ENCODE measurements at regions not wholly inside any gene's neighbourhood (a gene's known extent, or its start where the extent isn't known, plus 50 kb on each side); places are given as distances from the start of the nearest gene placed in this dataset.
A peak's percentile ranks its signal among the peaks of the same experiment; 100 is the strongest.

GRCh38 chr2:198441246-198441645 lies 636.9 kb downstream of the PLCL1 start:
- no peak for DNase-seq (ENCODE audit: low read depth)

DNA sequence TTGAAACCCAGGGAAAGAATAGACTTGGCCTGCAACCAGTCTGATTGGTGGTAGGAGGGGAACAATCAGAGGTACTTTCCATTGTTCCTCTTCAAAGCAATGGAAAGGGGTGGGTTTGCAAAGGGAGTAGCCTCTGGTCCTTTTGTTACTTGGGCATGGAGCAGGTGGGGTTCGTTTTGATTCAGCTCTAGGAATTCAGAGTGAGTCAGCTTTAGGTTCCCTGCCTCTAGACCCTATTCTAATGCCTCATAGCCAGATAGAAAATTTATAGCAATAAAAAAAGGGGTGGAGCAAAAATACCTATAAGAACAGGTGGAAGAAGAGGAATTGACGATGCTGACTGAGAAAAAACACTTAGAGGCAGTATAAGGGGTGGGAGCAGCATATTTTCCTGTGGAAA lies 636.4 kb downstream of the PLCL1 start:
- no peak for DNase-seq (ENCODE audit: low read depth)

DNA sequence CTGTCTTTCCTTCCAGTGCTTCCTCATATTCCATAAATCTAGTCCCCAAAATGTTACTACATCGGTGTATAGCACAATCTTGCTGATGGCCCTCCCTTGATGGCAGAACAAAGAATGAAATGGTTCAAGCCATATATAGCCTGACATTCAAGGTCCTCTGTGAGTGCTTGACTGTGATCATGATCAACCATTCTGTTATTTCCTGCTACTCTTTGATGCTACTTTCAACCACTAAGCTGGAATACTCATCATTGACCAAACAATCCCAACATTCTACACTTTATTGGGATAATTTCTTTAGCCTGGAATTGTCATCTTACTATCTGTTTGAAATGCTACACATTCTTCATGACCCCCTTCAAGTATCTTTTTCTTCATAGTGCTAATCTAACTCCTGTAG lies 633.9 kb downstream of the PLCL1 start:
- no peak for DNase-seq (ENCODE audit: low read depth)

GRCh38 chr2:198424112-198424511 lies 619.7 kb downstream of the PLCL1 start:
- no peak for DNase-seq (ENCODE audit: low read depth)

DNA sequence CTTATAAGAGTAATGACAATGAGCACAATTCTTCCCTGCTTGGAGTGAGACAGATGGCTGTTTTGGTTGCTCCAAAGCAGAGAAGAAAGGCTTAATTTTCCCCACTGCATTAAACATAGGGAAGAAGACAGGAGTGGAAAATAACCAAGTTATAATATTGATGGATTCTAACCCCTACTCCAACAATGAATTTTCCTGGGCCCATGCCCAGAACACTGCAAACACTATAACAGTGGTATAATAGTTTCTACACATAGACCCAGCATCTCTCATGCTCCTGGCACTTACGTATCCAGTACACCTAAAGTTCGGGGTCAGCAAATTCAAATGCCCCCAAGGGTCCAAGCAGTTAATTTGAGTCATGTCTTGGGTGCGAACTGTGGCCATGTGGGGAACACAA lies 613.4 kb downstream of the PLCL1 start:
- no peak for DNase-seq (ENCODE audit: low read depth)

DNA sequence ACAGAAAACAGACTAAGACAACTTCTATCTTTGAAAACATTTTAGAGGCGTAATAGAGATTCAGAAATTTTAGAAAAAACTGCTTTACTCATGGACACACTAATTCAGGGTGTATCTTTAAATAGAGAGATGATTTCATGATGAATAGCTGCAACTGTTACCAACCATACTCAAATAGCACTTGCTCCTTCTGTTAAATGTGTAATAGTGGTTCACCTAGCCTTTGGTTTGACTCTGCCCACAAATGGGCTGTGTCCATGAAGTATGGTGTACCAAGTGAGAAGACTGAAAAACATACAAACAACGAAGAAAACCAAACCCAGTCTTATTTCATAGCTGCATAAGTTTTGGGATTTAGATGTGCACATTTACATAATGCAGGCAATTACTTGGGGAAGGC lies 610.6 kb downstream of the PLCL1 start:
- no peak for DNase-seq (ENCODE audit: low read depth)

DNA sequence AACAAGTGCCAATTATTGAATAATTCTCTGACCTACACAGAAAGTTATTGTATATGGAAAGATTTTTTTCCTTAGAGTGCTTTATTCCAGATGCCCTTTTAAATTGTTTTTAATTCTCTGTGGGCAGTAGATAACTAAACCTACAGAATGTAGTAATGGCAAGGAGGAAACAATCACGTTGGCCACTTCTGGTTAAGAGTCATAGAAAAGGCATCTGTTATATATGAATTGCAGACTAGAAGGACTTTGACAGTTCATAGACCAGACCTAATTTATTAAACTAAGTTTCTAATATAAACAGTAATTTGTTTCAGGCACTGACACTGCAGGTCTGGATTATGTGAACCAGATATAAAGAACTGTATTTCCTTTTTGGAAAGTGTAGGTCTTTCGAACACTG lies 607.5 kb downstream of the PLCL1 start:
- DNase-seq (ENCODE audit: low read depth) = no peak

GRCh38 chr2:198408171-198408570 lies 603.8 kb downstream of the PLCL1 start:
- peak; percentile 11 for DNase-seq (ENCODE audit: low read depth)

DNA sequence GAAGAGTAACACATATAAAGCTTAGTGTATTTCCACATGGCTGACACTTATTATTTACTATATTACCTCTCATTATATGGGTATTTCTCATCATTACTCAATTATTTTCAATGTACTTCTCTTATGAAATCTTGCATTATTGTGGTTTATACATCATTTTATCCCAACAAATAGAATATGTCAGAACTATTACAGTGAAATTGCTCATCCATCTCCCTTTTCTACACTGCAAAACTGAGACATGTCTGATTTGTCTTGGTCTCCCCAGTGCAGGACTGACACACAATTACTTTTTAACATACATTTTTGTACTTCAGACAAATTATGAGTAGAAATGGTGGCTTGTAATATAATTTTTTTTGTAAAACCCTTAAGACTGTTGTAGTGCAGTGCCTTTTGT lies 600.9 kb downstream of the PLCL1 start:
- no peak for DNase-seq (ENCODE audit: low read depth)

DNA sequence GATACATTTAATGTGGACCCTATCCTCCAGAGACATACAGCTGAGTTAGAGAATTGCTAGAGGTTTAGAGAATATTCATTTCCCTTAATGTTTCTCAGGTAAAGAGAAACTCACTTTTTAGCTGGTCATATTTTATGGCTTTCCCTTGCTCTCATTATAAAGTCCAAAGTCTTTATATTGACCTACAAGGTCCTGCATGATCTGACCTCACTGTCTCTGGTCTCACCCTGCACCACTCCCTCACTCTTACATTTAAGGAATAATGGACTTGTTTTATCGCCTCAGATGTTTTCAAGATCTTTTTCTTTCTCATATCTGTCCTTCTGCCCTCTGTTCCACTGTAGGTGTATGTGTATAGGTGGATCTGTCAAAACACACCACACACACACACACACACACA lies 597.3 kb downstream of the PLCL1 start:
- no peak for DNase-seq (ENCODE audit: low read depth)

DNA sequence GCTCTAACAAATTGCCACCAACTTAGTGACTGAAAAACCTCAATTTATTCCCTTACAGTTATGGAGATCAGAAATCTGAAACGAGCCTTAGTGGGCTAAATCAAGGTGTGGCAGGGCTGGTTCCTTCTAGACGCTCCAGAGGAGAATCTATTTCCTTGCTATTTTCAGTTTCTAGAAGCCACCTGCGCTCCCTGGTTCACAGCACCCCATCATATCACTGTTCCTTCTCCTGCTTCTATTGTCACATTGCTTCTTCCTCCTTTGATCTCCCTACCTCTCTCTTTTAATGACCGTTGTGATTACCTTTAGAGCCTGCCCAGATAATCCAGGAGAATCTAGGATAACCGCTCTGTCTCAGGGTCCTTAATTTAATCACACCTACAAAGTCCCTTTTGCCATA lies 596.6 kb downstream of the PLCL1 start:
- DNase-seq (ENCODE audit: low read depth) = no peak

DNA sequence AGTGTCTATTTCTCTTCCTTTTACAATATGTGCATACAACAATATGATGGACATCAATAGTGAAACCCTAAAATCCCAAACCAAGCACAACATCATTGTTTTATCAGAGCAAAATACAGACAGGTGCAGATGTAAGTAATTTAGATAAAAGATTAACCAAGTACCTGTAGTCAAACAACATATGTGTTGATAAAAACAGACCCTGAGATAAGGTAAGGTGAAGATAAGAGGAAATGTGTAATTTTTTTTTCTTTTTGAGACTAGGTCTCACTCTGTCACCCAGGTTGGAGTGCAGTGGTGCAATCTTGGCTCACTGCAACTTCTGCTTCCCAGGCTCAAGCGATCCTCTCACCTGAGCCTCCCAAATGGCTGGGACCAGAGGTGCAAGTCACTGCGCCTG lies 589.8 kb downstream of the PLCL1 start:
- no peak for DNase-seq (ENCODE audit: low read depth)

- DNase-seq (ENCODE audit: low read depth) = no peak
These were observed 586.3 kb downstream of the PLCL1 start for GRCh38 chr2:198390670-198391069.

GRCh38 chr2:198387677-198388076 lies 583.3 kb downstream of the PLCL1 start:
- DNase-seq (ENCODE audit: low read depth) = no peak

- no peak for DNase-seq (ENCODE audit: low read depth)
These were observed 581.5 kb downstream of the PLCL1 start for GRCh38 chr2:198385856-198386255.

DNA sequence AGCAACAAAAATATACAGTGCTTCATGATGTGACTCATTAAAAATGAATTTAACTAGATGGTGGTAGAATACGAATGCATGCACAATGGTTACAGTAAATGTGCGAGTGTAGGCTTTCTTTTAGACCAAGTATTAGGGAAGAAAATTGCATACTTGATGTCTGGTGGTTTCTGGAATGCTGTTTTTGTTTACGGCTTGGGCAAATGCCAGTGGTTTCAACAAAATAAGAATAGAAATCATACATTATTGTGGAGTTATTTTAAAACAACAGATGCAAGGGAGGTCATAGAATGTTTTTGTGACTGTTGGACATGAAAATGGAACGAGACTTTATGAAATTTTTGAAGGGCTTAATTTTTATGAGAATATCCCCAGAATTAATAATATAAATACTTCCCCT lies 580.9 kb downstream of the PLCL1 start:
- no peak for DNase-seq (ENCODE audit: low read depth)

DNA sequence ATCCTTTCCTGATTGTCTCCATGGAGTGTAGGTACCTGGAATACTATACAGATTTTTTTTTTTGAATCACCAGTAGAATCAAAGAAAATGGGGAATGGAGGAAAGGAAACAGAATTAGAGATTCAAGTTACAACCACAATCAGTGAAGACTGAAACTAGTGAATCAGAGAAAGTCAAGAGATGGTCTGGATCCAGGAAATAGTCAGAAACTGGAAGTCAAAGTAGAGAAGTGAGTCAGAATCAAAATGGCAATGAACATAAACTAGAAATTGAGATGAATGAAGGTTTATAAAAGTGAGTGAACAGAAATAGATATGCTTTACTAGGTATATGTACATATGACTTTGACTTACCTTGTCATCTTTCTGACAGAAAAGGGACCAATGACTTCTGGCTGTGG lies 579.0 kb downstream of the PLCL1 start:
- DNase-seq (ENCODE audit: low read depth) = no peak

GRCh38 chr2:198382811-198383210 lies 578.4 kb downstream of the PLCL1 start:
- no peak for DNase-seq (ENCODE audit: low read depth)

DNA sequence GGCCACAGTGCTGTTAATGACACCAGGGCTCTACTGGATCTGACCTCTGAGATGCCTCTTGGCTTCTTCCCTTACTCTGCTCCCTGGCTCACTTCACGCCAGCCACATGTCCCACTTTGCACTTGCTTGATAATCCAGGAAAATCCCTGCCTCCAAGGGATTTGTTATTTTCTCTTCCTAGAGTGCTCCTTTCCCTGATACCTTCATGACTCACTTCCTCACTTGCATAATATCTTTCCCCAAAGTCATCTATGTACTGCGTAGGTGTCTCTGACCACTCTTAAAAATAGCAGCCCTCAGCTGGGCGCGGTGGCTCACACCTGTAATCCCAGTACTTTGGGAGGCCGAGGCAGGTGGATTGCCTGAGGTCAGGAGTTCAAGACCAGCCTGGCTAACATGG lies 572.3 kb downstream of the PLCL1 start:
- DNase-seq (ENCODE audit: low read depth) = no peak

- peak; percentile 17 for DNase-seq (ENCODE audit: low read depth)
These were observed 570.7 kb downstream of the PLCL1 start for GRCh38 chr2:198375083-198375410.

- DNase-seq (ENCODE audit: low read depth) = peak; percentile 70
These were observed 570.1 kb downstream of the PLCL1 start for GRCh38 chr2:198374375-198375082.

GRCh38 chr2:198371921-198372543 lies 567.6 kb downstream of the PLCL1 start:
- DNase-seq (ENCODE audit: low read depth) = peak; percentile 77

DNA sequence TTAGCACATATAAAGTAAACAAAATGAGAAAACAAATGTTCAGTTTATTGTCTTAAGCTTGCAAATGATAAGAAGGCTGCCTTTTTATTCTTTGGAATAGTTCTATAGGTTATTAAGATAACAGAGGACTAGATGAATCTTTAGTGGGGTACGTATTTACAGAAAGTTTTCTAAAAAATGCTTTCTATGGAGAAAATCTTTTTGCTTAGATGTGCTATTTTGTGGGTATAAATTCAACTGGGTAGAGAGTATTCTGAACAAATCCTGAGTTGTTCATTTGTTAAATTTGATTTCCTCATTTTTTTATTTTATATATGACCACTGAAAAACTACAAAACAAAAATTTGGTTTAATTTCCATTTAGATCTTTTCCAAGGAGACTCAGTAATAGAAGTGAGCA lies 566.9 kb downstream of the PLCL1 start:
- DNase-seq (ENCODE audit: low read depth) = no peak

GRCh38 chr2:198368089-198368488 lies 563.7 kb downstream of the PLCL1 start:
- no peak for DNase-seq (ENCODE audit: low read depth)
